Progenitor cell of endocrine pancreas (in vitro differentiated cells): ENCODE measurements at regions not wholly inside any gene's neighbourhood (a gene's known extent, or its start where the extent isn't known, plus 50 kb on each side); places are given as distances from the start of the nearest gene placed in this dataset.

Experiments
- DNase-seq: peaks from one replicate; pipeline ENCODE4 v3.0.0; 2021; ENCODE audit warnings: low spot score; ENCODE audit not compliant: unreplicated experiment
- H3K27ac Mint-ChIP-seq: 2 replicates; pipeline ENCODE4 v1.8.0; 2021; ENCODE audit warnings: mild to moderate bottlenecking, moderate library complexity, mixed read lengths
- H3K27me3 Mint-ChIP-seq: 2 replicates; pipeline ENCODE4 v1.8.0; 2021; ENCODE audit warnings: mixed read lengths
- H3K36me3 Mint-ChIP-seq: 2 replicates; pipeline ENCODE4 v1.8.0; 2022; ENCODE audit warnings: mixed read lengths; ENCODE audit not compliant: insufficient read depth
- H3K4me1 Mint-ChIP-seq: 2 replicates; pipeline ENCODE4 v1.8.0; 2021; ENCODE audit warnings: low read depth, mixed read lengths
- H3K4me3 Mint-ChIP-seq: 2 replicates; pipeline ENCODE4 v1.8.0; 2021; ENCODE audit warnings: low read depth, mild to moderate bottlenecking, moderate library complexity, mixed read lengths
- H3K9me3 Mint-ChIP-seq: 2 replicates; pipeline ENCODE4 v1.8.0; 2021; ENCODE audit warnings: low read depth, mixed read lengths
- CTCF ChIP-seq: fragments of 200-600 bp; sonication (generic); IDR thresholded peaks from one replicate; pipeline ENCODE4 v1.5.0; 2021; ENCODE audit warnings: antibody characterized with exemption, mild to moderate bottlenecking; ENCODE audit not compliant: unreplicated experiment

- H3K4me3 Mint-ChIP-seq = no peak overlapping the region
- H3K27ac Mint-ChIP-seq = no peak overlapping the region
- no peak for DNase-seq
- no peaks in the 10 kb centered on the region for H3K4me1 Mint-ChIP-seq
- H3K9me3 Mint-ChIP-seq = no peaks in the 10 kb centered on the region
- peak; percentile 53 for TF ChIP-seq CTCF
- peaks cover 36% of the 10 kb centered on the region for H3K27me3 Mint-ChIP-seq
- no peaks in the 10 kb centered on the region for H3K36me3 Mint-ChIP-seq
Observed at GRCh38 chr12:88633312-88633711, 53.0 kb upstream of the KITLG start.

GRCh38 chr12:88630561-88630960 lies 50.3 kb upstream of the KITLG start:
- TF ChIP-seq CTCF = no peak
- no peak overlapping the region for H3K4me3 Mint-ChIP-seq

More at GRCh38 chr12:88630561-88630960, 50.3 kb upstream of the KITLG start:
- Mint-ChIP-seq H3K9me3 (no peaks in the 10 kb centered on the region), H3K27me3 (peaks cover 25% of the 10 kb centered on the region), H3K36me3 (no peaks in the 10 kb centered on the region), H3K27ac (no peak overlapping the region), H3K4me1 (peaks cover 3% of the 10 kb centered on the region)
- DNase-seq = no peak
